Activated CD8-positive, alpha-beta T cell treated with anti-CD3 and anti-CD28 coated beads for 36 hours (primary cell): ENCODE measurements at regions not wholly inside any gene's neighbourhood (a gene's known extent, or its start where the extent isn't known, plus 50 kb on each side); places are given as distances from the start of the nearest gene placed in this dataset.

Source experiments
- ATAC-seq: fragments of 200-7000 bp; cut with Tn5 transposase; one replicate; pipeline ENCODE4 v1.10.0; 2021; ENCODE audit warnings: mild to moderate bottlenecking, moderate library complexity
- CTCF ChIA-PET: fragments of 350-600 bp; sonication (Branson Sonifier 250); formaldehyde crosslinking; loops from one replicate; lab custom pipeline; 2021; ENCODE audit warnings: antibody characterized with exemption; lab: Charles Lee
- POLR2A ChIA-PET: fragments of 350-600 bp; sonication (Branson Sonifier 250); formaldehyde crosslinking; loops from one replicate; lab custom pipeline; 2021; ENCODE audit warnings: antibody characterized with exemption; lab: Charles Lee
- DNase-seq: peaks from one replicate; pipeline ENCODE4 v3.0.0-alpha.2; 2020
- H3K27ac Mint-ChIP-seq: one replicate; pipeline ENCODE4 v1.8.0; 2021; ENCODE audit warnings: mild to moderate bottlenecking, mixed read lengths
- H3K27me3 Mint-ChIP-seq: one replicate; pipeline ENCODE4 v1.8.0; 2021; ENCODE audit warnings: mixed read lengths
- H3K36me3 Mint-ChIP-seq: one replicate; pipeline ENCODE4 v1.8.0; 2021; ENCODE audit warnings: low read depth, mixed read lengths
- H3K4me1 Mint-ChIP-seq: one replicate; pipeline ENCODE4 v1.8.0; 2021; ENCODE audit warnings: low read depth, mixed read lengths
- H3K4me3 Mint-ChIP-seq: one replicate; pipeline ENCODE4 v1.8.0; 2021; ENCODE audit warnings: mild to moderate bottlenecking, moderate library complexity, mixed read lengths
- H3K9me3 Mint-ChIP-seq: one replicate; pipeline ENCODE4 v1.8.0; 2021; ENCODE audit warnings: mixed read lengths
- intact Hi-C: fragments of 100-400 bp; cut with micrococcal nuclease; formaldehyde crosslinking; loops from one replicate; pipeline ENCODE4 v1.10.0; 2022
- TF ChIP-seq, protein P1 (sequence below): fragments of 200-600 bp; IDR thresholded peaks from one replicate; pipeline ENCODE4 v1.8.0; 2022; ENCODE audit warnings: antibody characterized with exemption, mild to moderate bottlenecking

DNA sequence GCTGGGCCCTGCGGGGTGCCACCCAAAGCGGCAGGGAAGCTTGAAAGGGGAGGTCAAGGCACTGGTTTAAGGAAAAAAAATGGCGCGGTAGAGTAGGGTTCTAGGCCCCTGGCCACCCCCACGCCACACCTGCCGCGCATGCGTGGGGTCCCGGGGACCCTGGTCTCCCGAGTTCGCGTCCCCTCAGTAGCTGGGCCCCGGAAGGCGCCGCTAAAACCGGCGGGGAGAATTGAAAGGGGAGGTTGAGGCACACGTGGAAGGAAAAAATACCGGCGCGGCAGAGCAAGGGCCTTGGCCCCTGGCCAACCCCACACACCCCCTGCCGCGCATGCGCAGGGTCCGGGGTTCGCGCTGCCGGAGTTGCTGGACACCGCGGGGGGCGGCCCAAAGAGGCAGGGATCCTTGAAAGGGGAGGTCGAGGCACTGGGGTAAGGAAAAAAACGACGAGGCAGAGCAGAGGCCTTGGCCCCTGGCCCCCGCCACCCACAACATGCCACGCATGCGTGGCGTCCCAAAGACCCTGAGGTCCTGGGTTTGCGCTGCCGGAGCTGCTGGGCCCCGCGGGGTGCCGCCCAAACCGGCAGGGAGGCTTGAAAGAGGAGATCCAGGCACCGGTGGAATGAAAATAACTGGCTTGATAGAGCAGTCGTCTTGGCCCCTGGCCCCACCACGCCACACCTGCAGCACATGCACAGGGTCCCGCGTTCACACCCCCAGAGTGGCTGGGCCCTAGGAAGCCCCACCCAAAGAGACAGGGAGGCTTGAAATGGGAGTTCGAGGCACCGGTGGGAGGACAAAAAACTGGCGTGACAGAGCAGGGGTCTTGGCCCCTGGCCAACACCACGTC lies 314.5 kb downstream of the ALG10 start:
- TF ChIP-seq, protein P1, sequence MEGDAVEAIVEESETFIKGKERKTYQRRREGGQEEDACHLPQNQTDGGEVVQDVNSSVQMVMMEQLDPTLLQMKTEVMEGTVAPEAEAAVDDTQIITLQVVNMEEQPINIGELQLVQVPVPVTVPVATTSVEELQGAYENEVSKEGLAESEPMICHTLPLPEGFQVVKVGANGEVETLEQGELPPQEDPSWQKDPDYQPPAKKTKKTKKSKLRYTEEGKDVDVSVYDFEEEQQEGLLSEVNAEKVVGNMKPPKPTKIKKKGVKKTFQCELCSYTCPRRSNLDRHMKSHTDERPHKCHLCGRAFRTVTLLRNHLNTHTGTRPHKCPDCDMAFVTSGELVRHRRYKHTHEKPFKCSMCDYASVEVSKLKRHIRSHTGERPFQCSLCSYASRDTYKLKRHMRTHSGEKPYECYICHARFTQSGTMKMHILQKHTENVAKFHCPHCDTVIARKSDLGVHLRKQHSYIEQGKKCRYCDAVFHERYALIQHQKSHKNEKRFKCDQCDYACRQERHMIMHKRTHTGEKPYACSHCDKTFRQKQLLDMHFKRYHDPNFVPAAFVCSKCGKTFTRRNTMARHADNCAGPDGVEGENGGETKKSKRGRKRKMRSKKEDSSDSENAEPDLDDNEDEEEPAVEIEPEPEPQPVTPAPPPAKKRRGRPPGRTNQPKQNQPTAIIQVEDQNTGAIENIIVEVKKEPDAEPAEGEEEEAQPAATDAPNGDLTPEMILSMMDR, result no peak
- intact Hi-C loops, result no loop called here
- peaks cover 8% of the 10 kb centered on the region for H3K9me3 Mint-ChIP-seq
- H3K4me3 Mint-ChIP-seq, result no peak overlapping the region
- no peaks in the 10 kb centered on the region for H3K36me3 Mint-ChIP-seq
- H3K27ac Mint-ChIP-seq, result no peak overlapping the region
- DNase-seq (no peak), ATAC-seq (no peak)
- ChIA-PET POLR2A (no interaction called here), CTCF (no interaction called here)
- no peaks in the 10 kb centered on the region for H3K4me1 Mint-ChIP-seq
- H3K27me3 Mint-ChIP-seq, result no peaks in the 10 kb centered on the region

DNA sequence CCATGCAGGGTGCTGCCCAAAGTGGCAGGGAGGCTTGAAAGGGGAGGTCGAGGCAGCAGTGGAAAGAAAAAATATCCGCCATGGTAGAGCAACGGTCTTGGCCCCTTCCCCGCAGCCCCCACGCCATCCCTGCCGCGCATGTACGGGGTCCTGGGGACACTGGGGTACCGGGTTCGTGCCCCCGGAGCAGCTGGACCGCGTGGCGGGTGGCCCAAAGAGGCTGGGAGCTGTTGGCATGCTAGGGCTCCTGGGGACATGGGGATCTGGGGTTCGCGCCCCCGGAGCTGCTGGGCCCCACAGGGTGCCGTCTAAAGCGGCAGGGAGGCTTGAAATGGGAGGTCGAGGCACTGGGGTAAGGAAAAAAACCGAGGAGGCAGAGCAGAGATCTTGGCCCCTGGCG lies 316.5 kb downstream of the ALG10 start:
- POLR2A ChIA-PET, result no interaction called here
- TF ChIP-seq, protein P1, result no peak
- H3K36me3 Mint-ChIP-seq, result no peaks in the 10 kb centered on the region
- H3K27ac Mint-ChIP-seq, result no peak overlapping the region
- H3K27me3 Mint-ChIP-seq, result no peaks in the 10 kb centered on the region
- no peaks in the 10 kb centered on the region for H3K4me1 Mint-ChIP-seq
- CTCF ChIA-PET, result no interaction called here
- H3K4me3 Mint-ChIP-seq, result no peak overlapping the region
- peaks cover 10% of the 10 kb centered on the region for H3K9me3 Mint-ChIP-seq
- no peak for DNase-seq
- intact Hi-C loops, result no loop called here
- no peak for ATAC-seq

DNA sequence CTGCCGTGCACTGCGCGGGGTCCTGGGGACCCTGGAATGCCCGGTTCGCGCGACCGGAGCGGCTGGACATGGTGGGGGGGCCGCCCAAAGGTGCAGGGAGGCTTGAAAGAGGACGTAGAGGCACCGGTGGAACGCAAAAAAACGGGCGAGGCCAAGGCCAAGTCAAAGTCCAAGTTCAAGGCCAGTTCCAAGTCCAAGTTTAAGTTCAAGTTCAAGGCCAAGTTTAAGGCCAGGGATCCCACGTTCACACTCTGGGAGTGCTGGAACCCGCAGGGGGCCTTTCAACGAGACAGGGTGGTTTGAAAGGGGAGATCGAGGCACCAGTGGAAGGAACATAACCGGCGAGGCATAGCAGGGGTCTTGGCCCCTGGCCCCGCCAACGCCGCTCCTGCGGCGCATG lies 317.6 kb downstream of the ALG10 start:
- TF ChIP-seq, protein P1, result no peak
- no peaks in the 10 kb centered on the region for H3K36me3 Mint-ChIP-seq
- H3K27me3 Mint-ChIP-seq, result no peaks in the 10 kb centered on the region
- no peak for ATAC-seq
- intact Hi-C loops, result no loop called here
- H3K9me3 Mint-ChIP-seq, result peaks cover 10% of the 10 kb centered on the region
- no peak overlapping the region for H3K4me3 Mint-ChIP-seq
- H3K27ac Mint-ChIP-seq, result no peak overlapping the region
- no peaks in the 10 kb centered on the region for H3K4me1 Mint-ChIP-seq
- DNase-seq, result no peak
- ChIA-PET CTCF (no interaction called here), POLR2A (no interaction called here)

DNA sequence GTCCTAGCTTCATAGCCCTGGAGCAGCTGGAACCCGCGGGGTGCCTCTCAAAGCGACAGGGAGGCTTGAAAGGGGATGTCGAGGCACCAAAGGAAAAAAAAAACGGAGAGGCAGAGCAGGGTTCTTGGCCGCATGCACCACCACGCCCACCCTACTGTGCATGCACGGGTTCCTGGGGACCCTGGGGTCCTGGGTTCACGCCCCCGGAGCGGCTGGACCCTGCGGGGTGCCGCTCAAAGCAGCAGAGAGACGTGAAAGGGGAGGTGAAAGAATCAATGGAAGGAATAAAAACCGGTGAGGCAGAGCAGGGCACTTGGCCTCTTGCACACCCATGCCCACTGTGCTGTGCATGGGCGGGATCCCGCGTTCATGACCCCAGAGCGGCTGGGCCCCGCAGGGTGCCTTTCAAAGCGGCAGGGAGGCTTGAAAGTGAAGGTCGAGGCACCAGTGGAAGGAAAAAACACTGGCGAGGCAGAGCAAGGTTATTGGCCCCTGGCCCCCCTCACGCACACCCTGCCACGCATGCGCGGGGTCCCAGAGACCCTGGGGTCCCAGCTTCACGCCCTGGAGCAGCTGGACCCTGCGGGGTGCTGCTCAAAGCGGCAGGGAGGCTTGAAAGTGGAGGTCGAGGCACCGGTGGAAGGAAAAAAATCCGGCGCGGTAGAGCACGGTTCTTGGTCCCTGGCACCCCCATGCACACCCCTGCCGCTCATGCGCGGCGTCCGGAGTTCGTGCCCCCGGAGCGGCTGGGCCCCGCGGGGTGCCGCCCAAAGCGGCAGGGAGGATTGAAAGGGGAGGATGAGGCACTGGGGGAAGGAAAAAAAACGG lies 318.5 kb downstream of the ALG10 start:
- Mint-ChIP-seq H3K27me3 (no peaks in the 10 kb centered on the region), H3K4me1 (no peaks in the 10 kb centered on the region), H3K9me3 (peaks cover 10% of the 10 kb centered on the region), H3K4me3 (no peak overlapping the region), H3K27ac (no peak overlapping the region), H3K36me3 (no peaks in the 10 kb centered on the region)
- CTCF ChIA-PET, result no interaction called here
- DNase-seq (no peak), ATAC-seq (no peak)
- TF ChIP-seq, protein P1, result no peak
- POLR2A ChIA-PET, result no interaction called here
- intact Hi-C loops, result no loop called here

DNA sequence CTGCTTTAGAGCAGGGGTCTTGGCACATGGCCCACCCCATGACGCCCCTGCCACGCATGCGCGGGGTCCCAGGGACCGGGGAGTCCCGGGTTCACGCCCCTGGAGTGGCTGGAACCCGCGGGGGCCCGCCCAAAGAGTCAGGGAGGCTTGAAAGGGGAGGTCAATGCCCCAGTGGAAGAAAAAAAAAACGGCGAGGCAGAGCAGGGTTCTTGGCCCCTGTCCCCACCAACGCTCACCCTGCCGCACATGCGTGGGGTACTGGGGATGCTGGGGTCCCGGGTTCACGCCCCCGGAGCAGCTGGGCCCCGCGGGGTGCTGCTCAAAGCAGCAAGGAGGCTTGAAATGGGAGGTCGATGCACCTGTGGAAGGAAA lies 319.1 kb downstream of the ALG10 start:
- no peak for ATAC-seq
- DNase-seq, result no peak
- intact Hi-C loops, result no loop called here
- H3K4me1 Mint-ChIP-seq, result no peaks in the 10 kb centered on the region
- H3K27me3 Mint-ChIP-seq, result no peaks in the 10 kb centered on the region
- no peaks in the 10 kb centered on the region for H3K36me3 Mint-ChIP-seq
- ChIA-PET POLR2A (no interaction called here), CTCF (no interaction called here)
- TF ChIP-seq, protein P1, result no peak
- no peak overlapping the region for H3K27ac Mint-ChIP-seq
- H3K9me3 Mint-ChIP-seq, result peaks cover 10% of the 10 kb centered on the region
- no peak overlapping the region for H3K4me3 Mint-ChIP-seq
